LNCAP (cell line): ENCODE measurements at regions not wholly inside any gene's neighbourhood (a gene's known extent, or its start where the extent isn't known, plus 50 kb on each side); places are given as distances from the start of the nearest gene placed in this dataset.

Source experiments
- TF ChIP-seq, protein P1 (sequence below): fragments of 450-650 bp; IDR thresholded peaks from 2 replicates; pipeline ENCODE4 v1.5.1; 2017; ENCODE audit warnings: mild to moderate bottlenecking

DNA sequence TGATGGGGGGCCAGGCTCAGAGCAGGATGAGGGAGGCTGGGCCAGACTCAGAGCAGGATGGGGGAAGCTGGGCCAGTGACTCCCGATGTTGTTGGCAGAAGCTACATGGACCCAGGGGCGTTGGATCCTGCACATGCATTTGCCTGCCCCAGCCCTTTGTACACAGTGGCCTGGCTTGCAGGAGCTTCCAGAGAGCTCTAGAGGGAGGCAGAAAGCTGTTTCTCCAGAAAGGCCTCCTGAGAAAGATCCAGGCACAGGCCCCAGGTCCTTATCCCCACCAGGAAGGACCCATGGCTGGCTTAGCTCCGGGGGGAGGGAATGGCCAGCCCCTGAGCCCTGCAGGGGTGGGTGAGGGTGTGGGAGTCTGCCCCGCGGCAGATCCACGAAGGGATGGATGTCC, 106.6 kb upstream of the ACTRT2 start:
- TF ChIP-seq, protein P1, sequence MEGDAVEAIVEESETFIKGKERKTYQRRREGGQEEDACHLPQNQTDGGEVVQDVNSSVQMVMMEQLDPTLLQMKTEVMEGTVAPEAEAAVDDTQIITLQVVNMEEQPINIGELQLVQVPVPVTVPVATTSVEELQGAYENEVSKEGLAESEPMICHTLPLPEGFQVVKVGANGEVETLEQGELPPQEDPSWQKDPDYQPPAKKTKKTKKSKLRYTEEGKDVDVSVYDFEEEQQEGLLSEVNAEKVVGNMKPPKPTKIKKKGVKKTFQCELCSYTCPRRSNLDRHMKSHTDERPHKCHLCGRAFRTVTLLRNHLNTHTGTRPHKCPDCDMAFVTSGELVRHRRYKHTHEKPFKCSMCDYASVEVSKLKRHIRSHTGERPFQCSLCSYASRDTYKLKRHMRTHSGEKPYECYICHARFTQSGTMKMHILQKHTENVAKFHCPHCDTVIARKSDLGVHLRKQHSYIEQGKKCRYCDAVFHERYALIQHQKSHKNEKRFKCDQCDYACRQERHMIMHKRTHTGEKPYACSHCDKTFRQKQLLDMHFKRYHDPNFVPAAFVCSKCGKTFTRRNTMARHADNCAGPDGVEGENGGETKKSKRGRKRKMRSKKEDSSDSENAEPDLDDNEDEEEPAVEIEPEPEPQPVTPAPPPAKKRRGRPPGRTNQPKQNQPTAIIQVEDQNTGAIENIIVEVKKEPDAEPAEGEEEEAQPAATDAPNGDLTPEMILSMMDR: no peak

DNA sequence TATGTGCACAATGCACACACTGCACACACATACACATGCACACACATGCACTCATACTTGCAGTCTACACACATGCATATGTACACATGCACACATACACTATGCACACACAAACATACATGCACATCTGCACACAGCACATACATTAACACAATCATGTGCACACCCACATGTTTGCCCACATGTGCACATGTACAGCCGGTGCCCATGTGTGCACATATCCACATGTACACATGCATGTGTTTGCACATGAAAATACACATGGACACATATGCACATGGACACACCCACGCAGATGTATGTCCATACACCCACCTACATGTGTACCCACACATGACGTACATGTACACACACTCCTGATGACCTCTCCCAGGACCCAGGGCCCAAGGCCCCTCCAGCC, 105.1 kb upstream of the ACTRT2 start:
- TF ChIP-seq, protein P1: no peak

DNA sequence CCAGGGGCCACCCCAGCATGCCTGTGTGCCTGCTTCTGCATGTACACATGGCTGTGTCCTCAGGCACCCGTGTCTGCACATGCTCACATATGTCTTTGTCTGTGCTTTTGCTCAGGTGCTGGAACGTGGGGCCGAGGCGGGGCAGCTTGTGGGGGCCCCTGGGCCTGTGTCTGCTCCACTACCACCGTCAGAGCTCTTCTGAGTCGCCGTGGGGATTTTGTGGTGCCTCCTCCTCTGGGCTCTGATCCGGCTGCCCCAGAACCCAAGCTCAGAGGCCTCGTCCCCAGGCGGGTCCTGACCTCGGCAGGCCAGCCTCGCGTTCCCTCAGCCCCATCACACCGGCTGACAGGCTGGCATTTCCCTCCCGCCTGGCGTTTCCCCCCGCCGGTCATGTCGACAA, 104.6 kb upstream of the ACTRT2 start:
- TF ChIP-seq, protein P1: no peak

DNA sequence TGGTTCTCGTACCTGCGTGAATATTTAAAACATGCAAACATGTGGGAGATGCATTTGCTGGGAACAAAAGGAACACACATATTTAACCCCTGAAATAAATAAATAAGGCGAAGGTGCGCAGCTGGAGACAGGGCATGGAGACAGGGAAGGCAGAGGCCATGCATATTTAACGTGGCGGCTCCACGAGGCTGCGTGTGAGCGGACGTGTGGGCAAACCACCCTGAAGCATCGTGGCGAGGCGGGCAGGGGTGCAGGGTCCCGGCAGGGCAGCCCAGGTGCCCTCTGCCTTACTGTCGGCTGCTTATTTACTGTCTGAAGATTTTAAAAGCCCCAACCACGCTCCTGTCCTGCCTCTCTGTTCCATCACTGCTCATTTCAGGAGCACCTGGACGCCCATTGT, 104.0 kb upstream of the ACTRT2 start:
- TF ChIP-seq, protein P1: no peak

DNA sequence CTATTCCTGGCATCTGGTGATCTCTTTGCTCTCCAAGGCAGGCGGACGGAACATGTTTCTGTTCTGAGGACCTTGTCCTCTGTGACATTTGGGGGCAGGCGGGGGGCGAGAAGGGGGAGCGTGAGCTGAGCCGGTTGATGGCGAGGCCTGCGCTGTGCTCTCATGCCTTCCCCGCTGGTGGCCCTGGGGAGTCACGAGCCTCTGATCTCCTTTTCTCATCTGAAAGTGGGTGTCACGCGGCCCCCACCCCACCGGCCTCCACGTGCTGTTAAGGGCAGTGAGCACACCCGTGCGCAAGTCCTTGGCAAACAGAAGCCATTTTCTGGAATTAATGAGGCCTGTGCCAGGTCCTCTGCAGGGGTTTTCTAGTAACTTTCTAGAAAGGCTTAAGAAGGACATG, 102.8 kb upstream of the ACTRT2 start:
- TF ChIP-seq, protein P1: no peak

DNA sequence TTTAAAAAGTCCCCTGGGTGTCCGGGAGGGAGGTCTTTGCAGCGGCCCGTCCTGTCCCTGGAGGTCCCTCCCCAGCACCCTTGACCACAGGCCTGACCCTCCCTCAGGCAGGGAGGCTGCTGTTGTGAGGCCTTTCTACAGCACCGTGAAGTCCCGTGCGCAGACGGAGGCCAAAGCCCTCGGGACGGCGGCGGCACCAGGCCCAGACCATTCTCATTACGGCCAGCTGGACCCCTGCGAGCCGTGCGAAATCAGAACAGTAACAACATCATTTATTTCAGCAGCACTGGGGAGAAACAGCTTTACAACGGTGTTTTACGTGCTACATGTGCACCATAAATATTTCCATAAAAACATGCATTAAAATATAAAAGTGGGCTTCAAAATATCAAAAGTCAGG, 101.4 kb upstream of the ACTRT2 start:
- TF ChIP-seq, protein P1: no peak

DNA sequence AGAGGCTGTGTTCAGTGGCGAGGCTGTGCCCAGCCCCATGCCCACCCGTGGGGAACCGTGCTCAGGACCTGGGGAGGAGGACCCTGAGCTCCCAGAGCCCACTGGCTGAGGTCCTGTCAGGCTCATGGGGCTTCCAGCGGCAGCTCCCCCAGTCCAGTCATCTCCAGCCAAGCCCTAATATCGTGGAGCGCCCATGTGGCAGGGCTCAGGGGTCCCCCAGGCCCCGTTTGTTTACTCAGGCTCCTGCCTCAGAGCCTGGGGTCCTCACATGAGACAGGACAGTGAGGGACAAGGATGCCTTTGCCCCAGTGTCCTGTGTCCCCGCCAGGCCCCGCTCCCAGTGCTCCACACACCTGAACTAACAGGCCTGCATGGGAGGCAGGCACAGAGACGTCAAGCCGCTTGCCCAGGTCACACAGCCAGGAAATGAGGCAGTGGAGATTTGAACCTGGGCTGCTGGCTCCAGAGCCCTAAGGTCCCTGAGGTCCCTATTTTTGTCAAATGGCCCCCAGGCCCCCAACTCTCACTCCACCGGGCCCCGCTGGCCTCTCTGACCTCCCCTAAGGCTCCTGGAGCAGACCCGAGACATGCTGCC, 100.7 kb upstream of the ACTRT2 start:
- TF ChIP-seq, protein P1: no peak
